CD4-positive, alpha-beta T cell treated with Interferon alpha-2 for 1 hour (primary cell): ENCODE measurements at regions not wholly inside any gene's neighbourhood (a gene's known extent, or its start where the extent isn't known, plus 50 kb on each side); places are given as distances from the start of the nearest gene placed in this dataset.

Experiments
- DNase-seq, 2 donors: peaks; one replicate each; pipeline ENCODE4 v3.0.0-alpha.2; 2020 to 2022

- no peak for DNase-seq
Measured at GRCh38 chr20:24256307-24256706, 213.1 kb upstream of the SYNDIG1 start.

- DNase-seq, result no peak
Measured at GRCh38 chr20:24254480-24254879, 214.9 kb upstream of the SYNDIG1 start.

- DNase-seq, result no peak
Measured at GRCh38 chr20:24253321-24253720, 216.1 kb upstream of the SYNDIG1 start.

- no peak for DNase-seq
Measured at GRCh38 chr20:24245094-24245493, 224.3 kb upstream of the SYNDIG1 start.

- no peak for DNase-seq
Measured at GRCh38 chr20:24242763-24243162, 226.7 kb upstream of the SYNDIG1 start.

GRCh38 chr20:24241466-24241865, 228.0 kb upstream of the SYNDIG1 start:
- no peak for DNase-seq

GRCh38 chr20:24236963-24237362, 232.5 kb upstream of the SYNDIG1 start:
- no peak for DNase-seq

- no peak for DNase-seq
Measured at GRCh38 chr20:24236201-24236600, 233.2 kb upstream of the SYNDIG1 start.

- no peak for DNase-seq
Measured at GRCh38 chr20:24235296-24236175, 233.9 kb upstream of the SYNDIG1 start.

- no peak for DNase-seq
Measured at GRCh38 chr20:24227600-24227999, 239.0 kb upstream of the GGTLC1 start.

- DNase-seq, result no peak
Measured at GRCh38 chr20:24212494-24212893, 223.9 kb upstream of the GGTLC1 start.

GRCh38 chr20:24211972-24212371, 223.4 kb upstream of the GGTLC1 start:
- DNase-seq, result no peak

GRCh38 chr20:24210356-24210755, 221.8 kb upstream of the GGTLC1 start:
- DNase-seq, result no peak

GRCh38 chr20:24208652-24209051, 220.1 kb upstream of the GGTLC1 start:
- DNase-seq, result no peak

- DNase-seq, result no peak
Measured at GRCh38 chr20:24207803-24208300, 219.3 kb upstream of the GGTLC1 start.

- DNase-seq, result no peak
Measured at GRCh38 chr20:24206995-24207394, 218.4 kb upstream of the GGTLC1 start.

GRCh38 chr20:24203526-24204183, 215.1 kb upstream of the GGTLC1 start:
- DNase-seq, result no peak

GRCh38 chr20:24199501-24199900, 210.9 kb upstream of the GGTLC1 start:
- DNase-seq, result no peak

GRCh38 chr20:24194143-24194542, 205.6 kb upstream of the GGTLC1 start:
- no peak for DNase-seq

- DNase-seq, result no peak
Measured at GRCh38 chr20:24190905-24191304, 202.3 kb upstream of the GGTLC1 start.

- no peak for DNase-seq
Measured at GRCh38 chr20:24185791-24186190, 197.2 kb upstream of the GGTLC1 start.

GRCh38 chr20:24181151-24181550, 192.6 kb upstream of the GGTLC1 start:
- DNase-seq, result no peak

- DNase-seq, result no peak
Measured at GRCh38 chr20:24169256-24169655, 180.7 kb upstream of the GGTLC1 start.

GRCh38 chr20:24166412-24166811, 177.8 kb upstream of the GGTLC1 start:
- no peak for DNase-seq

GRCh38 chr20:24166123-24166381, 177.5 kb upstream of the GGTLC1 start:
- DNase-seq, result no peak
